ENCODE measurements at regions not wholly inside any gene's neighbourhood (a gene's known extent, or its start where the extent isn't known, plus 50 kb on each side); places are given as distances from the start of the nearest gene placed in this dataset.

GRCh38 chr1:13981142-13981541 lies 281.2 kb downstream of the PRDM2 start:
- Histone ChIP-seq H3K9me3 (no peaks in the 10 kb centered on the region), H3K36me3 (no peaks in the 10 kb centered on the region), H3K27ac (no peak overlapping the region), H3K4me3 (no peak overlapping the region), H3K4me1 (no peaks in the 10 kb centered on the region), H3K27me3 (no peaks in the 10 kb centered on the region)
- ATAC-seq (no peak), DNase-seq (no peak)
- TF ChIP-seq CTCF (IDR thresholded peaks at IDR 0.05): no peak
- intact Hi-C loops (cut with DNase I): no loop called here

GRCh38 chr1:13983393-13983792 lies 283.4 kb downstream of the PRDM2 start:
- H3K4me3 ChIP-seq: no peak overlapping the region
- no peak for DNase-seq
- no peaks in the 10 kb centered on the region for H3K9me3 ChIP-seq
- H3K27ac ChIP-seq: no peak overlapping the region
- H3K27me3 ChIP-seq: no peaks in the 10 kb centered on the region
- intact Hi-C loops (cut with DNase I): no loop called here
- no peaks in the 10 kb centered on the region for H3K4me1 ChIP-seq
- no peaks in the 10 kb centered on the region for H3K36me3 ChIP-seq
- no peak for ATAC-seq
- no peak for TF ChIP-seq CTCF (IDR thresholded peaks at IDR 0.05)

GRCh38 chr1:13990939-13991338 lies 291.0 kb downstream of the PRDM2 start:
- Histone ChIP-seq H3K36me3 (no peaks in the 10 kb centered on the region), H3K27ac (no peak overlapping the region), H3K27me3 (no peaks in the 10 kb centered on the region), H3K4me1 (no peaks in the 10 kb centered on the region), H3K9me3 (no peaks in the 10 kb centered on the region), H3K4me3 (no peak overlapping the region)
- ATAC-seq: no peak
- no peak for DNase-seq
- TF ChIP-seq CTCF (IDR thresholded peaks at IDR 0.05): no peak
- intact Hi-C loops (cut with DNase I): no loop called here

GRCh38 chr1:13992489-13993285 lies 292.7 kb downstream of the PRDM2 start:
- H3K4me1 ChIP-seq: no peaks in the 10 kb centered on the region
- intact Hi-C loops (cut with DNase I): no loop called here
- TF ChIP-seq CTCF (IDR thresholded peaks at IDR 0.05): no peak
- H3K36me3 ChIP-seq: no peaks in the 10 kb centered on the region
- no peaks in the 10 kb centered on the region for H3K9me3 ChIP-seq
- no peak overlapping the region for H3K27ac ChIP-seq
- H3K27me3 ChIP-seq: no peaks in the 10 kb centered on the region
- no peak overlapping the region for H3K4me3 ChIP-seq
- DNase-seq (no peak), ATAC-seq (no peak)

GRCh38 chr1:13994386-13994785 lies 294.4 kb downstream of the PRDM2 start:
- Histone ChIP-seq H3K4me3 (no peak overlapping the region), H3K27me3 (no peaks in the 10 kb centered on the region), H3K4me1 (no peaks in the 10 kb centered on the region), H3K9me3 (no peaks in the 10 kb centered on the region), H3K36me3 (no peaks in the 10 kb centered on the region), H3K27ac (no peak overlapping the region)
- TF ChIP-seq CTCF (IDR thresholded peaks at IDR 0.05): no peak
- no peak for ATAC-seq
- DNase-seq: no peak
- intact Hi-C loops (cut with DNase I): no loop called here

- Histone ChIP-seq H3K4me3 (no peak overlapping the region), H3K4me1 (no peaks in the 10 kb centered on the region), H3K27ac (no peak overlapping the region), H3K36me3 (no peaks in the 10 kb centered on the region), H3K27me3 (no peaks in the 10 kb centered on the region), H3K9me3 (no peaks in the 10 kb centered on the region)
- intact Hi-C loops (cut with DNase I): no loop called here
- DNase-seq (no peak), ATAC-seq (no peak)
- TF ChIP-seq CTCF (IDR thresholded peaks at IDR 0.05): no peak
Measured at GRCh38 chr1:13996334-13996733, 296.3 kb downstream of the PRDM2 start.

Measured in upper lobe of right lung (tissue), 1 donor.